ENCODE measurements at regions not wholly inside any gene's neighbourhood (a gene's known extent, or its start where the extent isn't known, plus 50 kb on each side); places are given as distances from the start of the nearest gene placed in this dataset.

GRCh38 chr4:133981327-133981726 is 220.3 kb downstream of the PABPC4L start:
- Histone ChIP-seq H3K36me3 (no peaks in the 10 kb centered on the region), H3K4me3 (no peak overlapping the region), H3K27me3 (no peaks in the 10 kb centered on the region), H3K4me1 (no peaks in the 10 kb centered on the region), H3K27ac (no peak overlapping the region), H3K9me3 (no peaks in the 10 kb centered on the region)
- intact Hi-C loops (cut with DNase I), result no loop called here
- 74 to 87% methylated on average over 2 of the region's 2 CpGs for WGBS, 2 donors
- DNase-seq, result no peak
- TF ChIP-seq EP300 (IDR thresholded peaks at IDR 0.05), result no peak
- no peak for TF ChIP-seq POLR2AphosphoS5 (IDR thresholded peaks at IDR 0.05)
- no peak for TF ChIP-seq POLR2A (IDR thresholded peaks at IDR 0.05)
- no peak for TF ChIP-seq CTCF (IDR thresholded peaks at IDR 0.05)

- intact Hi-C loops (cut with DNase I), result no loop called here
- WGBS, 2 donors, result 87 to 91% methylated on average over 2 of the region's 2 CpGs
- DNase-seq, result no peak
- no peaks in the 10 kb centered on the region for H3K27me3 ChIP-seq
- no peaks in the 10 kb centered on the region for H3K4me1 ChIP-seq
- H3K27ac ChIP-seq, result no peak overlapping the region
- H3K36me3 ChIP-seq, result no peaks in the 10 kb centered on the region
- no peak overlapping the region for H3K4me3 ChIP-seq
- TF ChIP-seq CTCF (IDR thresholded peaks at IDR 0.05) (no peak), POLR2A (IDR thresholded peaks at IDR 0.05) (no peak), POLR2AphosphoS5 (IDR thresholded peaks at IDR 0.05) (no peak), EP300 (IDR thresholded peaks at IDR 0.05) (no peak)
- no peaks in the 10 kb centered on the region for H3K9me3 ChIP-seq
These were observed 229.0 kb downstream of the PABPC4L start for GRCh38 chr4:133972586-133972985.

GRCh38 chr4:133969202-133969848 is 232.3 kb downstream of the PABPC4L start:
- intact Hi-C loops (cut with DNase I), result no loop called here
- no peak for DNase-seq
- no peaks in the 10 kb centered on the region for H3K4me1 ChIP-seq
- no peak for TF ChIP-seq POLR2A (IDR thresholded peaks at IDR 0.05)
- TF ChIP-seq EP300 (IDR thresholded peaks at IDR 0.05), result no peak
- TF ChIP-seq CTCF (IDR thresholded peaks at IDR 0.05), result no peak
- no peak for TF ChIP-seq POLR2AphosphoS5 (IDR thresholded peaks at IDR 0.05)
- 41 to 70% methylated on average over 4 of the region's 4 CpGs for WGBS, 2 donors
- H3K27me3 ChIP-seq, result no peaks in the 10 kb centered on the region
- no peak overlapping the region for H3K27ac ChIP-seq
- no peaks in the 10 kb centered on the region for H3K36me3 ChIP-seq
- H3K9me3 ChIP-seq, result peaks cover 0 to 3% (median 0%) of the 10 kb centered on the region in 4 donors
- H3K4me3 ChIP-seq, result no peak overlapping the region

- no peaks in the 10 kb centered on the region for H3K27me3 ChIP-seq
- peaks cover 0 to 3% (median 0%) of the 10 kb centered on the region in 4 donors for H3K9me3 ChIP-seq
- 18 to 52% methylated on average over 3 of the region's 3 CpGs for WGBS, 2 donors
- no peaks in the 10 kb centered on the region for H3K4me1 ChIP-seq
- intact Hi-C loops (cut with DNase I), result no loop called here
- no peak for TF ChIP-seq CTCF (IDR thresholded peaks at IDR 0.05)
- H3K4me3 ChIP-seq, result no peak overlapping the region
- DNase-seq, result no peak
- H3K36me3 ChIP-seq, result no peaks in the 10 kb centered on the region
- H3K27ac ChIP-seq, result no peak overlapping the region
These were observed 233.4 kb downstream of the PABPC4L start for GRCh38 chr4:133968174-133968573.

- no peak for DNase-seq
- Histone ChIP-seq H3K27ac (no peak overlapping the region), H3K27me3 (no peaks in the 10 kb centered on the region), H3K36me3 (no peaks in the 10 kb centered on the region), H3K4me3 (no peak overlapping the region), H3K4me1 (no peaks in the 10 kb centered on the region), H3K9me3 (peaks cover 0 to 4% (median 2%) of the 10 kb centered on the region in 4 donors)
- 91 to 94% methylated on average over 2 of the region's 2 CpGs for WGBS, 2 donors
- TF ChIP-seq POLR2A (IDR thresholded peaks at IDR 0.05) (no peak), POLR2AphosphoS5 (IDR thresholded peaks at IDR 0.05) (no peak), CTCF (IDR thresholded peaks at IDR 0.05) (no peak), EP300 (IDR thresholded peaks at IDR 0.05) (no peak)
- intact Hi-C loops (cut with DNase I), result no loop called here
These were observed 240.6 kb downstream of the PABPC4L start for GRCh38 chr4:133960975-133961374.

All from sigmoid colon (tissue), 6 donors.